ENCODE measurements at regions not wholly inside any gene's neighbourhood (a gene's known extent, or its start where the extent isn't known, plus 50 kb on each side); places are given as distances from the start of the nearest gene placed in this dataset.

DNA sequence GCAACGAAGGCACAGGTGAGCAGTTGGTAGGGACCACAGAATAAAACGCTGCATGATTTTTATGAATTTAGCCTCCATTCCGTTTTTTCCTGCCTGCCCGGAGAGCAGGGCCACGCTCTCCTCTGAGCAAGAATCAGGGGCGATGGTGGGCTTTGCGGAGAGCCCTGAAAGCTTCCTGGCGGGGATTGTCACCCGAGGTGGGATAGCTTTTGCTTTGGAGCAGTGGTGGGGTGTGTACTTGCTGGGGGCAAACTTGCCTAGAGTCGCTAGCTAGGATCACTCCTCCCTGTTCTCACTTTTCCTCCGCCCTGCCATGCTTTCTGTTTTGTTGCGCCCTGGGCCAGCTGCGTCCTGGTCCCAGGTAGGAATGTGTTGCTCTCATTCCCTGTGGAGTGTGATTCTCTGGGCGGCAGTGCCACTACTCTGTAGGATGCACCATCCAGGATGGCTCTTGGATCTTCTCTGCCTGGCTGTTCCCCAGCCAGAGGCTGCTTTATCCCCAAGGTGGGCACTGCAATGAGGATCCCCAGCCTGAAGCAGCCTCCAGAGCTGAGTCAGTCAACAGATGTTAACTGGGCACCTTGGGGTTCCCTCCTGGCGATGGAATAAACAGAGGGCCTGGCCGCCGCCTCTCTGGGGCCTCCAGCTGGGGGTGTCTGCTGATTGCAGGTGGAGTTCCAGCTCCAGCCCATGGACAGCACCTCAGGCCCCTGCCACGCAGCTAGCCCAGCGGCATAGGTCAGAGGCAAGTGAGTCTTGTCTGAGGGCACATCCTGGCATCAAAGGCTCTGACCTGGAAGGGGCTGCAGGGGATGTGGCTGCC lies 360.9 kb upstream of the TNRC6C start:
- peak; percentile 17 to 52 for DNase-seq
- no peak for ATAC-seq (ENCODE audit: low FRiP score)
- Histone ChIP-seq H3K9me3 (ENCODE audit: control insufficient read depth, low read length) (no peaks in the 10 kb centered on the region), H3K36me3 (ENCODE audit: control insufficient read depth in 1 of 2, insufficient read depth in 2 of 2, low read length in 1 of 2) (no peaks in the 10 kb centered on the region), H3K4me3 (ENCODE audit: low read length in 2 of 2) (no peak overlapping the region), H3K4me1 (ENCODE audit: control insufficient read depth in 1 of 2, insufficient read depth in 2 of 2, low read length in 2 of 2) (peaks cover 0 to 3% of the 10 kb centered on the region in 2 donors), H3K27ac (ENCODE audit: low read depth in 1 of 2, low read length in 2 of 2) (no peak overlapping the region), H3K27me3 (ENCODE audit: control insufficient read depth in 1 of 2, insufficient read depth in 2 of 2, low read length in 1 of 2) (no peaks in the 10 kb centered on the region)
- intact Hi-C loops (cut with DNase I) = loop anchor here in 1 of 2 donors (5.0 kb wide), 1 partner anchor 290 kb away; no protein-coding TSS in a partner anchor
- 94 to 95% methylated on average over 19 of the region's 19 CpGs for WGBS, 2 donors

- 90 to 97% methylated on average over 4 of the region's 4 CpGs for WGBS, 2 donors
- intact Hi-C loops (cut with DNase I) = loop anchor here in 1 of 2 donors (5.0 kb wide), 1 partner anchor 289 kb away; no protein-coding TSS in a partner anchor
- peak in 1 of 2 donors; percentile 62 for DNase-seq
Observed at GRCh38 chr17:77598241-77598620, 360.3 kb upstream of the TNRC6C start.

DNA sequence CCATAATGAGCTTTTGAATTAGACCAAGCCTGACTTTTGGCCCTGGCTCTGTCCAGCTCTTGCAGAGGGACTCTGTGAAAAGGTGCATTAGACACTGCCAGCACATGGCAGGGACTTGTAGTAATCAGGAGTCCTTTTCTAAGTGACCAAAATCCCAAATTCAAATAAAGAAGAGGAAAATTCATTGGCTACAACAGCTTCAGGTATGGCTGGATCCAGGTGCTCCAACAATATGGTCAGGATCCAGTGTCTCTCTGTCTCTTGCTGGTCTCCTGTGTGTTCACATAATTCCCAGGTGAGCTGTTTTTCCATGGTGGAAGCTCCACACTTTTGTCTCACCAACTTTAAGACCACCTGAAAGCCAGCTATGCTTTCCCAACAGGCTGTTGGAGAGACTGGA lies 358.8 kb upstream of the TNRC6C start:
- intact Hi-C loops (cut with DNase I) = loop anchor here (5.0 to 10.0 kb wide), 7 partner anchors 57 to 358 kb away; partner anchors contain the start of gene TNRC6C (in 1 of the 2)
- Histone ChIP-seq H3K4me3 (ENCODE audit: low read length in 2 of 2) (no peak overlapping the region), H3K27me3 (ENCODE audit: control insufficient read depth in 1 of 2, insufficient read depth in 2 of 2, low read length in 1 of 2) (no peaks in the 10 kb centered on the region), H3K27ac (ENCODE audit: low read depth in 1 of 2, low read length in 2 of 2) (peak overlapping the region in 1 of 2 donors; percentile 99), H3K36me3 (ENCODE audit: control insufficient read depth in 1 of 2, insufficient read depth in 2 of 2, low read length in 1 of 2) (no peaks in the 10 kb centered on the region), H3K9me3 (ENCODE audit: control insufficient read depth, low read length) (no peaks in the 10 kb centered on the region), H3K4me1 (ENCODE audit: control insufficient read depth in 1 of 2, insufficient read depth in 2 of 2, low read length in 2 of 2) (peaks cover 3 to 5% of the 10 kb centered on the region in 2 donors)
- ATAC-seq (ENCODE audit: low FRiP score) = no peak
- peak in 1 of 2 donors; percentile 21 for DNase-seq

More at GRCh38 chr17:77598241-77598620, 360.3 kb upstream of the TNRC6C start:
- Histone ChIP-seq H3K4me1 (ENCODE audit: control insufficient read depth in 1 of 2, insufficient read depth in 2 of 2, low read length in 2 of 2) (peaks cover 2 to 3% of the 10 kb centered on the region in 2 donors), H3K27me3 (ENCODE audit: control insufficient read depth in 1 of 2, insufficient read depth in 2 of 2, low read length in 1 of 2) (no peaks in the 10 kb centered on the region), H3K27ac (ENCODE audit: low read depth in 1 of 2, low read length in 2 of 2) (no peak overlapping the region), H3K4me3 (ENCODE audit: low read length in 2 of 2) (no peak overlapping the region), H3K9me3 (ENCODE audit: control insufficient read depth, low read length) (no peaks in the 10 kb centered on the region), H3K36me3 (ENCODE audit: control insufficient read depth in 1 of 2, insufficient read depth in 2 of 2, low read length in 1 of 2) (no peaks in the 10 kb centered on the region)
- ATAC-seq (ENCODE audit: low FRiP score) = no peak

DNA sequence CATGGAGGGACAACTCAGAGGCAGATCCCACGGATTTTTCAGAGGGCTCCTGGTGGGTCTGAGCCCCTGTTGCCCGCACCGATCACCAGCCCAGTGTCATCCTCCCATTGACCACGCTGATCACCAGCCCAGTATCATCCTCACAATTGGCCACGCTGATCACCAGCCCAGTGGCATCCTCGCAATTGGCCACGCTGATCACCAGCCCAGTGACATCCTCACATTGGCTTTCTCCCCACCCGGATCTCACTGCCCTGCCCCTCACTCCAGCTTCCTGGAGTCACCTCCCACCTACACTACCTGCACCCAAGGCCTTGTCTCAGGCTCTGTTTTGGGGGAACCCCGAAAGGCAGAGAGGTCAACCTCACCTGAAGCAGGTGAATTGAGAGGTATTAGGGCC lies 358.2 kb upstream of the TNRC6C start:
- WGBS, 2 donors = 97% methylated on average over 9 of the region's 9 CpGs
- Histone ChIP-seq H3K4me3 (ENCODE audit: low read length in 2 of 2) (no peak overlapping the region), H3K27ac (ENCODE audit: low read depth in 1 of 2, low read length in 2 of 2) (peak overlapping the region; percentile 88 to 99), H3K36me3 (ENCODE audit: control insufficient read depth in 1 of 2, insufficient read depth in 2 of 2, low read length in 1 of 2) (no peaks in the 10 kb centered on the region), H3K4me1 (ENCODE audit: control insufficient read depth in 1 of 2, insufficient read depth in 2 of 2, low read length in 2 of 2) (peaks cover 3 to 5% of the 10 kb centered on the region in 2 donors), H3K27me3 (ENCODE audit: control insufficient read depth in 1 of 2, insufficient read depth in 2 of 2, low read length in 1 of 2) (no peaks in the 10 kb centered on the region), H3K9me3 (ENCODE audit: control insufficient read depth, low read length) (no peaks in the 10 kb centered on the region)
- DNase-seq (peak; percentile 36 to 69), ATAC-seq (ENCODE audit: low FRiP score) (no peak)
- intact Hi-C loops (cut with DNase I) = loop anchor here (5.0 to 10.0 kb wide), 6 partner anchors 58 to 357 kb away; partner anchors contain the start of gene TNRC6C (in 1 of the 2)

- H3K27me3 ChIP-seq (ENCODE audit: control insufficient read depth in 1 of 2, insufficient read depth in 2 of 2, low read length in 1 of 2) = no peaks in the 10 kb centered on the region
- peak; percentile 90 to 94 for DNase-seq
- intact Hi-C loops (cut with DNase I) = loop anchor here (5.0 to 10.0 kb wide), 6 partner anchors 59 to 356 kb away; partner anchors contain the start of gene TNRC6C (in 1 of the 2)
- peak overlapping the region; percentile 88 to 99 for H3K27ac ChIP-seq (ENCODE audit: low read depth in 1 of 2, low read length in 2 of 2)
- WGBS, 2 donors = 13 to 14% methylated on average over 18 of the region's 18 CpGs
- no peaks in the 10 kb centered on the region for H3K36me3 ChIP-seq (ENCODE audit: control insufficient read depth in 1 of 2, insufficient read depth in 2 of 2, low read length in 1 of 2)
- ATAC-seq (ENCODE audit: low FRiP score) = peak; percentile 87
- H3K9me3 ChIP-seq (ENCODE audit: control insufficient read depth, low read length) = no peaks in the 10 kb centered on the region
- no peak overlapping the region for H3K4me3 ChIP-seq (ENCODE audit: low read length in 2 of 2)
- H3K4me1 ChIP-seq (ENCODE audit: control insufficient read depth in 1 of 2, insufficient read depth in 2 of 2, low read length in 2 of 2) = peaks cover 3 to 5% of the 10 kb centered on the region in 2 donors
Observed at GRCh38 chr17:77601054-77601979, 357.2 kb upstream of the TNRC6C start.

- intact Hi-C loops (cut with DNase I) = loop anchor here (5.0 to 10.0 kb wide), 6 partner anchors 60 to 355 kb away; partner anchors contain the start of gene TNRC6C (in 1 of the 2)
- no peak overlapping the region for H3K4me3 ChIP-seq (ENCODE audit: low read length in 2 of 2)
- WGBS, 2 donors = 3 to 8% methylated on average over 11 of the region's 11 CpGs
- H3K27ac ChIP-seq (ENCODE audit: low read depth in 1 of 2, low read length in 2 of 2) = peak overlapping the region; percentile 68 to 99
- peaks cover 3 to 5% of the 10 kb centered on the region in 2 donors for H3K4me1 ChIP-seq (ENCODE audit: control insufficient read depth in 1 of 2, insufficient read depth in 2 of 2, low read length in 2 of 2)
- DNase-seq = peak; percentile 89 to 93
- no peaks in the 10 kb centered on the region for H3K27me3 ChIP-seq (ENCODE audit: control insufficient read depth in 1 of 2, insufficient read depth in 2 of 2, low read length in 1 of 2)
- ATAC-seq (ENCODE audit: low FRiP score) = peak; percentile 93
- H3K9me3 ChIP-seq (ENCODE audit: control insufficient read depth, low read length) = no peaks in the 10 kb centered on the region
- H3K36me3 ChIP-seq (ENCODE audit: control insufficient read depth in 1 of 2, insufficient read depth in 2 of 2, low read length in 1 of 2) = no peaks in the 10 kb centered on the region
Observed at GRCh38 chr17:77602062-77602746, 356.3 kb upstream of the TNRC6C start.

DNA sequence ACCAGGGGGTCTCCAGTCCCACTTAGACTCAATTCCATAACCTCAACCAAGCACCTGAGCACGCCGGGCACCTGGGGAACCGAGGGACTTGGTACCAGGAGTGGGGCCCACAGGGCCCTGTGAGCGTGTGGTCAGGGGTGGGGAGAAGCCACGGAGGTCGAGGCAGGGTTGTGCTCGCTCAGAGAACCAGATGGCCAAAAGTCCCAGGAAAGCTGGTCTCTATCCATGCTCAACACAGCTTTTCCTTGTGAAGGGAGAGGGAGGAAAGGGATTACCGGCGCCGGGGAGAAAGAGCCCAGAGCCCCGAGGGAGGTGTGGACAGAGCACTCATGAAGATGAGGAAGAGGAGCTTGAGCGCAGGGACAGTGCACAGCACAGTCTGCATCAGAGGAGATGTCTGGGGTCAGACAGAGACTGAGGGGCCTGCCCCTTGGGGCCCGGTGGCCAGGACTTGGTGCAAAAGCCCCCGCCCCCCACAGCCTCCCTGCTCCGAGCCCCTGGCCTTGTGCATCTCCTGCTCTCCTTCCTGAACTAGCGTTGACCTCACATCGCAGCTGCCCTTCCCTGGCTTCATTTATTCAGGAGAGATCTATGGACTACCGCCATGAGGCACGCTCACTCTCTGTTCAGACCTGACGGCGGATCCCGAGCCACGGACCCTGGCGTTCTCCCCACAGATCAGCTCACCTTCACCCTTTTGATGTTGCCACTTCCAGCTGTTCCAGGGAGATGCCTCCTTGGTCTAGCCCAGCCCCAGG lies 355.4 kb upstream of the TNRC6C start:
- peak; percentile 1 for ATAC-seq (ENCODE audit: low FRiP score)
- DNase-seq = peak; percentile 45 to 77
- WGBS, 2 donors = 67 to 69% methylated on average over 24 of the region's 24 CpGs

More for the DNA sequence above, 355.4 kb upstream of the TNRC6C start:
- no peaks in the 10 kb centered on the region for H3K27me3 ChIP-seq (ENCODE audit: control insufficient read depth in 1 of 2, insufficient read depth in 2 of 2, low read length in 1 of 2)
- H3K4me1 ChIP-seq (ENCODE audit: control insufficient read depth in 1 of 2, insufficient read depth in 2 of 2, low read length in 2 of 2) = peaks cover 3 to 5% of the 10 kb centered on the region in 2 donors
- no peaks in the 10 kb centered on the region for H3K9me3 ChIP-seq (ENCODE audit: control insufficient read depth, low read length)
- intact Hi-C loops (cut with DNase I) = loop anchor here (5.0 to 10.0 kb wide), 6 partner anchors 61 to 354 kb away; partner anchors contain the start of gene TNRC6C (in 1 of the 2)
- H3K36me3 ChIP-seq (ENCODE audit: control insufficient read depth in 1 of 2, insufficient read depth in 2 of 2, low read length in 1 of 2) = no peaks in the 10 kb centered on the region
- H3K4me3 ChIP-seq (ENCODE audit: low read length in 2 of 2) = no peak overlapping the region
- peak overlapping the region; percentile 51 to 94 for H3K27ac ChIP-seq (ENCODE audit: low read depth in 1 of 2, low read length in 2 of 2)
